ENCODE measurements at regions not wholly inside any gene's neighbourhood (a gene's known extent, or its start where the extent isn't known, plus 50 kb on each side); places are given as distances from the start of the nearest gene placed in this dataset.

GRCh38 chr5:5887833-5888232 is 465.4 kb downstream of the ICE1 start:
- TF ChIP-seq EP300 (IDR thresholded peaks at IDR 0.05) (no peak), CTCF (IDR thresholded peaks at IDR 0.05) (no peak), POLR2AphosphoS5 (IDR thresholded peaks at IDR 0.05) (no peak), POLR2A (IDR thresholded peaks at IDR 0.05; ENCODE audit: low read depth) (no peak)
- H3K36me3 ChIP-seq = no peaks in the 10 kb centered on the region
- intact Hi-C loops (cut with DNase I) = loop anchor here (5.0 kb wide), 1 partner anchor 391 kb away; no protein-coding TSS in a partner anchor
- H3K9me3 ChIP-seq = peaks cover 0 to 4% (median 0%) of the 10 kb centered on the region in 4 donors
- peaks cover 0 to 6% (median 2%) of the 10 kb centered on the region in 4 donors for H3K4me1 ChIP-seq
- no peak for DNase-seq (ENCODE audit: extremely low spot score)
- H3K27ac ChIP-seq (replicated peaks in 1 of 4) = no peak overlapping the region
- 50% methylated on average over 3 of the region's 3 CpGs for WGBS
- no peak overlapping the region for H3K4me3 ChIP-seq
- peaks cover 0 to 27% (median 4%) of the 10 kb centered on the region in 4 donors for H3K27me3 ChIP-seq

GRCh38 chr5:5886812-5887486 is 464.5 kb downstream of the ICE1 start:
- intact Hi-C loops (cut with DNase I) = loop anchor here (5.0 kb wide), 1 partner anchor 390 kb away; no protein-coding TSS in a partner anchor
- Histone ChIP-seq H3K9me3 (peaks cover 0 to 4% (median 0%) of the 10 kb centered on the region in 4 donors), H3K36me3 (no peaks in the 10 kb centered on the region), H3K4me1 (peaks cover 0 to 6% (median 2%) of the 10 kb centered on the region in 4 donors), H3K27me3 (peaks cover 0 to 27% (median 4%) of the 10 kb centered on the region in 4 donors), H3K27ac (replicated peaks in 1 of 4) (no peak overlapping the region), H3K4me3 (no peak overlapping the region)
- peak; percentile 68 for DNase-seq (ENCODE audit: extremely low spot score)
- 26% methylated on average over 30 of the region's 42 CpGs for WGBS
- TF ChIP-seq EP300 (IDR thresholded peaks at IDR 0.05) (no peak), CTCF (IDR thresholded peaks at IDR 0.05) (peak in 2 of 3 experiments; percentile 28 to 52), POLR2A (IDR thresholded peaks at IDR 0.05; ENCODE audit: low read depth) (no peak)

GRCh38 chr5:5886353-5886752 is 463.9 kb downstream of the ICE1 start:
- Histone ChIP-seq H3K27me3 (peaks cover 0 to 27% (median 4%) of the 10 kb centered on the region in 4 donors), H3K4me3 (no peak overlapping the region), H3K9me3 (peaks cover 0 to 4% (median 0%) of the 10 kb centered on the region in 4 donors), H3K27ac (replicated peaks in 1 of 4) (no peak overlapping the region), H3K36me3 (no peaks in the 10 kb centered on the region), H3K4me1 (peaks cover 0 to 6% (median 2%) of the 10 kb centered on the region in 4 donors)
- WGBS = 91% methylated on average over 20 of the region's 20 CpGs
- DNase-seq (ENCODE audit: extremely low spot score) = no peak
- intact Hi-C loops (cut with DNase I) = loop anchor here (5.0 kb wide), 1 partner anchor 389 kb away; no protein-coding TSS in a partner anchor
- no peak for TF ChIP-seq EP300 (IDR thresholded peaks at IDR 0.05)

- Histone ChIP-seq H3K4me3 (no peak overlapping the region), H3K9me3 (peaks cover 0 to 4% (median 0%) of the 10 kb centered on the region in 4 donors), H3K27ac (replicated peaks in 1 of 4) (no peak overlapping the region), H3K4me1 (peaks cover 0 to 6% (median 2%) of the 10 kb centered on the region in 4 donors), H3K27me3 (peaks cover 0 to 27% (median 4%) of the 10 kb centered on the region in 4 donors), H3K36me3 (no peaks in the 10 kb centered on the region)
- intact Hi-C loops (cut with DNase I) = loop anchor here (5.0 kb wide), 1 partner anchor 388 kb away; no protein-coding TSS in a partner anchor
- TF ChIP-seq EP300 (IDR thresholded peaks at IDR 0.05) (no peak), POLR2A (IDR thresholded peaks at IDR 0.05; ENCODE audit: low read depth) (no peak), CTCF (IDR thresholded peaks at IDR 0.05) (no peak), POLR2AphosphoS5 (IDR thresholded peaks at IDR 0.05) (no peak)
- 84% methylated on average over 8 of the region's 8 CpGs for WGBS
- DNase-seq (ENCODE audit: extremely low spot score) = peak; percentile 86
These were observed 463.3 kb downstream of the ICE1 start for GRCh38 chr5:5885782-5886181.

GRCh38 chr5:5884593-5884992 is 462.1 kb downstream of the ICE1 start:
- intact Hi-C loops (cut with DNase I) = no loop called here
- Histone ChIP-seq H3K4me1 (peaks cover 0 to 6% (median 2%) of the 10 kb centered on the region in 4 donors), H3K27ac (replicated peaks in 1 of 4) (no peak overlapping the region), H3K36me3 (no peaks in the 10 kb centered on the region), H3K9me3 (no peaks in the 10 kb centered on the region), H3K27me3 (peaks cover 0 to 27% (median 4%) of the 10 kb centered on the region in 4 donors), H3K4me3 (no peak overlapping the region)
- peak; percentile 87 for DNase-seq (ENCODE audit: extremely low spot score)
- TF ChIP-seq POLR2A (IDR thresholded peaks at IDR 0.05; ENCODE audit: low read depth) (no peak), EP300 (IDR thresholded peaks at IDR 0.05) (no peak), CTCF (IDR thresholded peaks at IDR 0.05) (no peak), POLR2AphosphoS5 (IDR thresholded peaks at IDR 0.05) (no peak)
- 95% methylated on average over 4 of the region's 5 CpGs for WGBS
